ENCODE measurements at regions not wholly inside any gene's neighbourhood (a gene's known extent, or its start where the extent isn't known, plus 50 kb on each side); places are given as distances from the start of the nearest gene placed in this dataset.

DNA sequence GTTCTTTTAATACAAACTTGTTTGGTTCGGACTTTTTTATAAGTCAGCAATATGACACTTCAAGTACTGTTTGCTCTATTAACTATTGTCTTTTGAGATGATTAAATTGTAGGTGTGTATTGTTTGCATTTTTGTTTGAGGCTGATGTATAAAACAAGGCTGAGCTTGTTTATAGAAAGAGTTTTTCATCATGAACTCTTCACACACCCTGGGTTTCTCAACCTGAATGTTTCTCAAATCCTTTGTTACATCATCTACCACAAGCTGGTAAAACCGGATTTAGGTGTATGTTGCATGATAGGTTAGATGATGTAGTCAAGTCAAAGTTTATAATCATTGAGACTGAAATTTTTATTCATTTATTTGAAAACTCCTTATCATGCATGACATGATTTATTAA, 335.2 kb upstream of the LRATD1 start:
- DNase-seq = no peak

DNA sequence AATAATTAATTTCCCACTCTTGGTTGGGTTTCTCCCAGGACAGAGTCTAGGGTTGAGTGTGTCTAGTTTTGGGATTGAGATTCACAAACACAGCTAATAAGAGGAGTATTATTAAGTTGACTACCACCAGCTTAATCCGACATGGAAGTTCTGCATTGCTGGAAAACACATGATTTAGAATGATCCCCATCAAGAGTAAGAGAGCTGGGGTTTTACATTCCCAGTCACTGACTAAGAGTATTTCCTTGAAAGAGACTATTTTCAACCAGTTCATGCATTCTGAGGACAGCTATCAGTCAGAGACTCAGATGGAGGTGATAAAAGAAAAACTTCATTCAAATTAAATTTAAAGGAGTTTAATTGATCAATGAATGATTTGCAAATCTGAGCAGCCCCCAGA, 334.6 kb upstream of the LRATD1 start:
- no peak for DNase-seq

GRCh38 chr2:14301331-14301730, 331.2 kb upstream of the LRATD1 start:
- no peak for DNase-seq

- no peak for DNase-seq
Observed at GRCh38 chr2:14303366-14304115, 329.0 kb upstream of the LRATD1 start.

- DNase-seq = no peak
Observed at GRCh38 chr2:14304326-14304725, 328.2 kb upstream of the LRATD1 start.

DNA sequence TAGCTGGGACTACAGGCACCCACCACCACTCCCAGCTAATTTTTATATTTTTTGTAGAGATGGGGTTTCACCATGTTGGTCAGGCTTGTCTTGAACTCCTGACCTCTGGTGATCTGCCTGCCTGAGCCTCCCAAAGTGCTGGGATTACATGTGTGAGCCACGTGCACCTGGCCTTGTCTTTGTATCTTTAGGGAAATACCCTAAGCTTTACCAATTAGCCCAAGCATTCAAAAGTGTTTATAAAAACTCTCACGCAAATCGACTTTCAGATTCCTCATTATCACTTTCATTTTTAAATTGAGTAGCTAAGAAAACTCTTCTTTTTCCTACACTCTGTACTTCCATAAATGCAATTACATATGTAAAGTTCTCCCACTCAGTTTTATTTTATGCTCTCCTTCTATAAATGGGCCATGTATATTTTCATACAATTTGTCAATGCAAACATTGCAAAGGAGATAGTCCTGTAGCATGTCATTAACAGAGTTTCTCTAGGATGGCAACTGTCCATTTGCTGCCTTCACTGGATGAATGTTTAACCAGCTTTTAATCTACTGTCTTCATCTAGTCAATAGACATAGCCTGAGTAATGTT, 326.2 kb upstream of the LRATD1 start:
- DNase-seq = no peak

- DNase-seq = no peak
Observed at GRCh38 chr2:14313341-14313740, 319.2 kb upstream of the LRATD1 start.

GRCh38 chr2:14316594-14316993, 315.9 kb upstream of the LRATD1 start:
- DNase-seq = no peak

DNA sequence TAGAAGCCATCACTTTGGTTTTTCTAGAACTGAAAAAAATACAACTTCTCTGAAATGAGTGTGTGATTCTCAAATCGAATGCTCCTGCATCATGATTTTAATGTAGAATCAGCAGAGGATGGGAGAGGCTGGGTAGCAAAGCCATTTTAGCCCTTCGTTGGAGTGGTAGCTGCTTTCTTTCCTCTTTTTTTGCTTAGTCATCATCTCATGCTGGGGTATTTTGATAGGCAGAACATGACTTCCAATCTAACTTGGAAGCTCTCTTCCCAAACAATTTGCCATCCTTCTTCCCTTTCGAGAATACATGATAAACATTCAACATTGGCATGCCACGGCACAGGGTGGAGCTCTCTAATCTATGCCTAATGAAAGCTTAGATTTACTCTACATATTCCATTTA, 311.2 kb upstream of the LRATD1 start:
- DNase-seq = no peak

DNA sequence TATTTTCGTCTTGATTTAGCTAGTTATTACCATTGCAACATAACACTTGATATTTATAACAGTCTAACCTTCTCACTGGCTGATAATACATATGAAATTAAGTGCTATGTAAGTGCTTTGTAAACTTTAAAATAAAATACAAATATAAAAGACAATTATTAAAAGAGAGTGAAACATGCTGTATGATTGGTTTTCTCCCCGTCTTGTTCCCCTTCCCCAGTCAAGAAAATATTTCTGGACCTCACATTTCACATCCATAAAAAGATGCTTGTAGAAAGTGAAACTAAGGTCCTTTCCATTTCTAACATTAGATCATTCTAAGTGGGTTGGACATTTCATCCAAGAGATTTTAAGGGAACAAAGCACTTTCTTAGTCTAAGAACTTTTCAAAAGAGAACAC, 310.2 kb upstream of the LRATD1 start:
- no peak for DNase-seq

GRCh38 chr2:14324308-14324707, 308.2 kb upstream of the LRATD1 start:
- peak; percentile 5 for DNase-seq

DNA sequence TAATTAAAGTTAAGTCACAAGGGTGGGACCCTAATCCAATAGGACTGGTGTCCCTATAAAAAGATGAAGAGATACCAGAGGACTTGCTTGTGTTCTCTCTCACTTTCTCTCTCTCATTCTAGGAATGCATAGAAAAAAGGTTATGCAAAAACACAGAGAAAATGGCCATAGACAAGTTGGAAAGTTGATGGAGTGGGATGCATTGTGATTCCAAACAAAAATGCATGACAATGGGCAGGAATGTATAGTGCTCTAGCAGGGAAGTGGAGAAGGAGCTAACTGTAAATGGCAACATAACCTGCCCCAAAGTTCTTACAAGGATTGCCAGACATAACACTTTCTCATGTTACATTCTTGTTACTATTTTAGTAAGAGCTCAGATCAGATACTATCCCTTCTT, 301.6 kb upstream of the LRATD1 start:
- no peak for DNase-seq

DNA sequence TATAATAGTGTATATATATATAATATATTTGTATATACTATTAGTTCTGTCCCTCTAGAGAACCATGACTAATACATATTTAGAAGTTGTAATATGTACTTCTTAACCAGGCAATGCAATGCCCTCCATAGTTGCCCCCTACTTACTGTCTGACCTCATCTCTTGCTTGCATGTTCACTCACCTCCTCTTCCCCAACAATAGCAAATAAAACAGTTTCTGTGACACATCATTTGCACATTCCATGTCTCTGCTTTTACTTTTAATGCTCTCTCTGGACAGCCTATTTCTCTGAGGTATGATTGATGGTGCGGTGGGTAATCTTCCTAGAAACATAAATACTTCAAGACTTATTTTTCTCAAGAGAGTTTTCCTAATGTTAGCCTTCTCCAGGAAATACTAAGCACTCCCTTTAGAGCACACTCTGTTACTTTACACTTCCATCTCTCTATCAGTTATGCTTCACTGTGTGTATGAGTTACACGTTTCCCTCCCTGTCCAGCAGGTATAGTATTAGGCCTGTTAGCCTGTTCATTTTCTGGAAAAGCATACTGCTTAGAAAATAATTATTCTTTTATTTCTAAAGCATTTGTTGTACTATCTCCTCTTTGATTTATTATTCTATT, 295.6 kb upstream of the LRATD1 start:
- DNase-seq = no peak

DNA sequence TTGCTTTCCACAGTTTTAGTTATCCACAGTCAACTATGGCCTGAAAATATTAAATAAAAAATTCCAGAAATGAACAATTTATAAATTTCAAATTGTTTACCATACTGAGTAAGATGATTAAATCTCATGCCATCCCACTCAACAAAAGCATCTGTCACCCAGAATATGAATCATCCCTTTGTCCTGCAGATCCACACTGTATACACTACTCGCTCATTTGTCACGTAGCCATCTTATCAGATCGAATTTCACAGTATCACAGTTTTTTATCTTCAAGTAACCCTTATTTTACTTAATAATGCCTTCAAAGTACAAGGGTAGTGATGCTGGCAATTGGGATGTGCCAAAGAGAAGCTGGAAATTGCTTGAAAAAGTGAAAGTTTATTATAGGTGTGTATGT, 291.8 kb upstream of the LRATD1 start:
- no peak for DNase-seq

GRCh38 chr2:14342313-14342712, 290.2 kb upstream of the LRATD1 start:
- DNase-seq = no peak

DNA sequence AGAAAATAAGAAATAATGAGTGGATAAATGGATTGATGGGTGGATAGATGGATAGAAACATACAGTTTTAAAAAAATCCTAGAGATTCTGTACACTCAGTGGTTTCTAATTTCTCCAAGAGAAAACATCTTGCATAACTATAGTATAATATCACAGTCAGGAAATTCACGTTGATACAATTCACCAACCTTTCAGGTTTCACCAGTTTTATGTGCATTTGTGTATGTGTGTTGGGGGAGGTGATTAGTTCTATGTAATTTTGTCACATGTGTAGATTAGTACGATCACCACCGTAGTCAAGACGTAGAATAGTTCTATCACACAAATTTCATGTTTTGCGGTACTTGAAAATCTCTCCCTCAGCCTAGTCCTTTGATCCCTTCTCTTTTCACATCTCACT, 288.2 kb upstream of the LRATD1 start:
- DNase-seq = no peak

- DNase-seq = no peak
Observed at GRCh38 chr2:14348247-14348646, 284.3 kb upstream of the LRATD1 start.

DNA sequence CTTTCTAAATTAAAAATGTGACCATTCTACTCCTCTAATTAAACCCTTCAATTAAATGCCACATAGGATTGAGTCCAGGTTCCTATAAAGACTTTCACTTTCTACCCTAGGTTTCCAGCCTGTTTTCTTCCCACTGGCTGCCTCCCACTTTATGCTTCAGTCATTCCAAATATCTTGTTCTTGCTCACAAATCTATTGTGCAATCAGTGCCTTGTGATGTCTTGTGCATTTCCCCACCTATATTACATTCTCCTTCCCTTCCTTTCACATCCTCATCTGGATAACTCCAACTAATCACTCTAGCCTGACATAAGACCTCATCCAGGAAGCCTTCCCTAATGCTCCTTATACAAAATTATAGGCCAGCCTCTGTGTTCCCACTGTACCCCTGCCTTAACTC, 281.7 kb upstream of the LRATD1 start:
- DNase-seq = no peak

DNA sequence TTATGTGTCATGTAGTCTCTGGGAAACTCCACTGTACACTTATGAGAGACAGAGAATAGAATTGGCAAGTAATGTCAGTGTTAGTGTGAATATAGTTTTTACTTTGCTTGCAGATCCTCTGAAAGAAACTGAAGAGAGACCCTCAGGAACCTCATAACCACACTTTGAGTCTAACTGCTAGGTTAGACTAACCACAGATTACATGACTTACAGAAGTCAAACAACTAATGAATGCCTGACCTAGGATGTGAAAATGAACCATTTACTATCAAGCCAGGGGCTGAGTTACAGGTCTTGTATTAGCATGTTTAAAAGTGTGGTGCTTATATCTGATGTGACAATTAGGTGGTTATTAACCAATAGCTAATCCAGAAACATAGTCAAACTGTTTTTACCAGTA, 280.4 kb upstream of the LRATD1 start:
- DNase-seq = no peak

- no peak for DNase-seq
Observed at GRCh38 chr2:14354231-14354630, 278.3 kb upstream of the LRATD1 start.

GRCh38 chr2:14355102-14355501, 277.4 kb upstream of the LRATD1 start:
- DNase-seq = no peak

- DNase-seq = no peak
Observed at GRCh38 chr2:14358339-14358738, 274.2 kb upstream of the LRATD1 start.

DNA sequence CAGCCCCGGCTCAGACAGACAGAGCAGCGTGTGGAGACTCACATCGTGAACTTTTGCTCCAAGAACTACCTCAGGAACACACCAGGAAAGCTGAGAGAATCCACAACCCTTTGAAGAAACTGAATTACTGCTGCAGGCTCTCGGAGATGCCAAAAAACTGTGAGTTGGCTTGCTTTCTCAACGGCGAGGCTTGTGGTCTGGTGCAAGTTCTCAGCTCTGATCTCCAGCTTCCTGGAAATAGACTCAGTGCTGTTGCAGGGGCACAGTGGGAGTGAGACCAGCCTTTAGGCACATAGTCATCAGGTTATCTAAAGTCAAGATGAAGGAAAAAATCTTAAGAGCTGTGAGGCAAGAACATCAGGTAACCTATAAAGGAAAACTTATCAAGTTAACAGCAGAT, 273.7 kb upstream of the LRATD1 start:
- DNase-seq = no peak

DNA sequence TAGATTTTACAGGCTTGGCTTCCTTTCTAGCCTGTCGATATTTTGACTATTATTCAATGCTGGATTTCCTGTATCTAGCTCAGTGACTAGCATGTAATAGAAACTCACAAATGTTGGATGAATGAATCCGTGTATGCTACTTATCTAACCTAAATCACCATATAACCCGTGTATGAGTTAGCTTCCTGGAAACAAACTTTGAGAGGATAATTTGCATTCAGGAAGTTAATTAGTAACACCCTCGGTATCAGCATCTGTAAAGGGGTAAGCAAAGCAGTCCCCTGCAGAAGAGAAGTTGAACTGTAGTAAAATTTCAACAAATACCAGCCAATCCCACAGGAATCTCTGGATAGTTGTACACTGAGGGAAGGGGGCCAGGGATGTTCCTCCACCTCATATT, 269.4 kb upstream of the LRATD1 start:
- DNase-seq = no peak

Measured in fibroblast of skin of abdomen (primary cell).